H1 (cell line): ENCODE measurements at regions not wholly inside any gene's neighbourhood (a gene's known extent, or its start where the extent isn't known, plus 50 kb on each side); places are given as distances from the start of the nearest gene placed in this dataset.

Source experiments
- CTCF ChIA-PET: fragments of 300-600 bp; sonication (Branson Sonifier 250); formaldehyde crosslinking; loops from one replicate; lab custom pipeline; 2021; ENCODE audit not compliant: partially characterized antibody; lab: Charles Lee
- POLR2A ChIA-PET: fragments of 300-600 bp; sonication (Branson Sonifier 250); formaldehyde crosslinking; loops from one replicate; lab custom pipeline; 2021; ENCODE audit warnings: inconsistent platforms; ENCODE audit not compliant: partially characterized antibody; lab: Charles Lee
- DNase-seq, 2 experiments: peaks; one replicate each; pipeline versions ENCODE4 v3.0.0 to v3.0.0-alpha.2; 2010 to 2022; ENCODE audit warnings: low spot score in 2 of 2, low read depth in 1 of 2, mixed read lengths in 1 of 2
- FAIRE-seq: peaks from 2 replicates; lab custom pipeline; 2011; peaks lifted over from hg19 to GRCh38; lab: Jason Lieb, UNC
- H2AFZ ChIP-seq: 2 replicates; pipeline ENCODE4 v1.8.1; 2012; ENCODE audit warnings: low read length, inconsistent platforms
- H2AK5ac ChIP-seq: 2 replicates; pipeline ENCODE4 v1.6.1; 2013; ENCODE audit warnings: low read depth, low read length
- H2BK120ac ChIP-seq: replicated peaks from 2 replicates; pipeline ENCODE3; 2013; ENCODE audit warnings: low read depth, low read length, inconsistent platforms
- H2BK12ac ChIP-seq: 2 replicates; pipeline ENCODE4 v1.6.1; 2013; ENCODE audit warnings: low read depth, low read length
- H2BK15ac ChIP-seq: 2 replicates; pipeline ENCODE4 v1.6.1; 2013; ENCODE audit warnings: low read length
- H2BK20ac ChIP-seq: 2 replicates; pipeline ENCODE4 v1.6.1; 2013; ENCODE audit warnings: low read length
- H2BK5ac ChIP-seq: 2 replicates; pipeline ENCODE4 v1.6.1; 2013; ENCODE audit warnings: low read depth, low read length
- H3K14ac ChIP-seq: 2 replicates; pipeline ENCODE4 v1.6.1; 2013; ENCODE audit warnings: inconsistent platforms; ENCODE audit not compliant: insufficient read length
- H3K18ac ChIP-seq: 2 replicates; pipeline ENCODE4 v1.6.1; 2013; ENCODE audit warnings: low read length; ENCODE audit errors: extremely low read depth
- H3K23ac ChIP-seq: 2 replicates; pipeline ENCODE4 v1.6.1; 2013; ENCODE audit warnings: inconsistent platforms; ENCODE audit not compliant: insufficient read length
- H3K23me2 ChIP-seq: 2 replicates; pipeline ENCODE4 v1.6.1; 2013; ENCODE audit warnings: low read depth, low read length
- H3K27ac ChIP-seq: 2 replicates; pipeline ENCODE4 v1.6.1; 2011; ENCODE audit warnings: low read depth, low read length, inconsistent platforms
- H3K27me3 ChIP-seq, 4 experiments: replicated peaks in 1 of 4; 1 replicate in 1 of 4; 2 replicates in 3 of 4; pipeline versions ENCODE4 v1.6.1 to v1.8.1; 2011 to 2013; ENCODE audit warnings: low read length in 3 of 4, mild to moderate bottlenecking in 3 of 4, inconsistent platforms in 2 of 4, mixed read lengths in 2 of 4, moderate library complexity in 1 of 4; ENCODE audit not compliant: control insufficient read depth in 3 of 4, insufficient read depth in 3 of 4; ENCODE audit errors: extremely low read depth in 1 of 4
- H3K36me3 ChIP-seq, 4 experiments: 2 replicates each; pipeline versions ENCODE4 v1.6.1 to v1.8.1; 2011 to 2013; ENCODE audit warnings: mild to moderate bottlenecking in 4 of 4, low read length in 3 of 4, moderate library complexity in 2 of 4, control low read depth in 1 of 4, inconsistent platforms in 1 of 4; ENCODE audit not compliant: insufficient read depth in 4 of 4, control insufficient read depth in 2 of 4
- H3K4ac ChIP-seq: replicated peaks from 2 replicates; pipeline ENCODE3; 2013; ENCODE audit warnings: low read length, low read depth, mixed read lengths, inconsistent platforms; ENCODE audit not compliant: insufficient read length
- H3K4me1 ChIP-seq, 4 experiments: replicated peaks in 1 of 4; 1 replicate in 1 of 4; 2 replicates in 3 of 4; pipeline versions ENCODE4 v1.6.1 to v1.8.1; 2011 to 2013; ENCODE audit warnings: low read length in 3 of 4, inconsistent platforms in 2 of 4, mixed read lengths in 1 of 4; ENCODE audit not compliant: insufficient read depth in 4 of 4, control insufficient read depth in 3 of 4
- H3K4me2 ChIP-seq, 2 experiments: 2 replicates each; pipeline versions ENCODE4 v1.6.1 to v1.8.1; 2011 to 2013; ENCODE audit warnings: low read depth in 2 of 2, low read length in 2 of 2, control low read depth in 1 of 2, inconsistent platforms in 1 of 2, mild to moderate bottlenecking in 1 of 2; ENCODE audit not compliant: insufficient read depth in 1 of 2
- H3K4me3 ChIP-seq, 4 experiments: fragments of 200-600, 300-600 bp in 1 of 4; sonication (generic), shearing (Covaris generic), sonication (Bioruptor Twin) in 1 of 4; 2 replicates each; pipeline versions ENCODE4 v1.5.1 to v1.8.1; 2011 to 2016; ENCODE audit warnings: low read length in 4 of 4, low read depth in 3 of 4, control low read depth in 2 of 4, inconsistent platforms in 2 of 4, mild to moderate bottlenecking in 2 of 4, mixed read lengths in 1 of 4, moderate library complexity in 1 of 4; ENCODE audit not compliant: insufficient read depth in 2 of 4; ENCODE audit errors: extremely low read depth in 1 of 4
- H3K56ac ChIP-seq: replicated peaks from 2 replicates; pipeline ENCODE3; 2013; ENCODE audit warnings: low read depth, mild to moderate bottlenecking, mixed read lengths, low read length, inconsistent platforms; ENCODE audit not compliant: insufficient read length
- H3K79me1 ChIP-seq: 2 replicates; pipeline ENCODE4 v1.6.1; 2013; ENCODE audit warnings: low read depth, low read length, control low read depth
- H3K79me2 ChIP-seq, 2 experiments: 2 replicates each; pipeline versions ENCODE4 v1.6.1 to v1.8.1; 2012 to 2013; ENCODE audit warnings: low read length in 2 of 2, mild to moderate bottlenecking in 2 of 2, inconsistent platforms in 1 of 2; ENCODE audit not compliant: insufficient read depth in 2 of 2, control insufficient read depth in 1 of 2
- H3K9ac ChIP-seq, 4 experiments: replicated peaks in 1 of 4; 1 replicate in 1 of 4; 2 replicates in 3 of 4; pipeline versions ENCODE4 v1.6.1 to v1.8.1; 2011 to 2013; ENCODE audit warnings: low read depth in 3 of 4, low read length in 3 of 4, control low read depth in 2 of 4, mild to moderate bottlenecking in 2 of 4, moderate library complexity in 2 of 4, inconsistent platforms in 1 of 4; ENCODE audit errors: extremely low read depth in 1 of 4
- H3K9me3 ChIP-seq, 2 experiments: 2 replicates each; pipeline versions ENCODE4 v1.6.1 to v1.8.1; 2012 to 2013; ENCODE audit warnings: mild to moderate bottlenecking in 2 of 2, moderate library complexity in 2 of 2, control low read depth in 1 of 2, inconsistent platforms in 1 of 2, low read depth in 1 of 2, low read length in 1 of 2, mixed read lengths in 1 of 2; ENCODE audit not compliant: insufficient read depth in 2 of 2
- H4K20me1 ChIP-seq, 2 experiments: replicated peaks in 1 of 2; 2 replicates each; pipeline versions ENCODE3 to v1.8.1; 2011 to 2013; ENCODE audit warnings: inconsistent platforms in 2 of 2, low read length in 2 of 2, mild to moderate bottlenecking in 1 of 2; ENCODE audit not compliant: insufficient read depth in 2 of 2, control insufficient read depth in 1 of 2
- H4K5ac ChIP-seq: 2 replicates; pipeline ENCODE4 v1.6.1; 2013; ENCODE audit warnings: low read length, low read depth, mixed read lengths, inconsistent platforms; ENCODE audit not compliant: insufficient read length
- H4K8ac ChIP-seq: 2 replicates; pipeline ENCODE4 v1.8.0; 2013; ENCODE audit warnings: mild to moderate bottlenecking, moderate library complexity, low read length, inconsistent platforms; ENCODE audit not compliant: insufficient read depth; ENCODE audit errors: extremely low read depth
- H4K91ac ChIP-seq: replicated peaks from 2 replicates; pipeline ENCODE3; 2013; ENCODE audit warnings: low read length, mixed read lengths, inconsistent platforms; ENCODE audit not compliant: insufficient read length
- CHD1 ChIP-seq: IDR thresholded peaks from 2 replicates; pipeline ENCODE4 v1.6.1; 2012; ENCODE audit warnings: low read depth, low read length, improper control_type of control experiment
- KDM5A ChIP-seq: fragments of 200-600 bp; IDR thresholded peaks from 2 replicates; pipeline ENCODE4 v1.7.1; 2012; ENCODE audit warnings: mild to moderate bottlenecking, low read length, inconsistent platforms, mixed read lengths
- NRF1 ChIP-seq: IDR thresholded peaks from 2 replicates; pipeline ENCODE4 v1.6.1; 2011; ENCODE audit warnings: mild to moderate bottlenecking, low read depth, low read length, improper control_type of control experiment
- TCF12 ChIP-seq: IDR thresholded peaks from 2 replicates; pipeline ENCODE4 v1.6.1; 2011; ENCODE audit warnings: low read depth, mild to moderate bottlenecking, low read length
- WGBS, 2 experiments: shearing (Covaris generic) in 1 of 2; methylation state at CpG; one replicate each; pipeline versions ENCODE4 v1.1.6 to v1.1.7; 2013 to 2015; ENCODE audit warnings: low lambda C conversion rate in 2 of 2, mixed read lengths in 2 of 2, inconsistent platforms in 1 of 2, low coverage in 1 of 2, missing lambda C conversion rate in 1 of 2; ENCODE audit not compliant: insufficient replicate concordance in 2 of 2, insufficient coverage in 1 of 2, insufficient read length in 1 of 2; ENCODE audit errors: extremely low coverage in 1 of 2, missing lambda C conversion rate in 1 of 2; 5-methylcytosine and 5-hydroxymethylcytosine counted together
- TF ChIP-seq, protein P1 (sequence below): IDR thresholded peaks from 2 replicates; pipeline ENCODE4 v1.6.1; 2012; ENCODE audit warnings: low read length, inconsistent platforms

DNA sequence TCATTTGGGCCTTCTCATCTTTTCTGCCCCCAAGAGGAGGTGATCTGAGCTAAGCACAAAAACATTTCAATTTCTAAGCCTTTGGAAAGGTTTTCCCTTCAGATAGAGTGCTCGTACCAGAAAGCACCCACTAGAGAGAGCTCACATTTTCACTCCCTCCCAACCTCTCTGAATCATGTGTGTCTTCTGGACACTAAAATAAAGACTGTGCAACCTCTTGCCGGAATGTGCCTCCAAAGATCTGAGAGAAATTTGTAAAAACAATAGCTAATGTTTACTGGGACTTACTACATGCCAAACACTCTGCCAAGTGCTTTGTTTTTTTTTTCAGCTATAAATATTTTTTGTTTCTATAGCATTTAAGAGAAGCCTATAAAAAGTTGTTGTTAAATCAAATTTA, 120.6 kb upstream of the LNX1 start:
- 86% methylated on average over 2 of the region's 2 CpGs; no CpG with 5 or more reads in 1 of the 2 experiments for WGBS, 2 experiments
- TF ChIP-seq, protein P1, sequence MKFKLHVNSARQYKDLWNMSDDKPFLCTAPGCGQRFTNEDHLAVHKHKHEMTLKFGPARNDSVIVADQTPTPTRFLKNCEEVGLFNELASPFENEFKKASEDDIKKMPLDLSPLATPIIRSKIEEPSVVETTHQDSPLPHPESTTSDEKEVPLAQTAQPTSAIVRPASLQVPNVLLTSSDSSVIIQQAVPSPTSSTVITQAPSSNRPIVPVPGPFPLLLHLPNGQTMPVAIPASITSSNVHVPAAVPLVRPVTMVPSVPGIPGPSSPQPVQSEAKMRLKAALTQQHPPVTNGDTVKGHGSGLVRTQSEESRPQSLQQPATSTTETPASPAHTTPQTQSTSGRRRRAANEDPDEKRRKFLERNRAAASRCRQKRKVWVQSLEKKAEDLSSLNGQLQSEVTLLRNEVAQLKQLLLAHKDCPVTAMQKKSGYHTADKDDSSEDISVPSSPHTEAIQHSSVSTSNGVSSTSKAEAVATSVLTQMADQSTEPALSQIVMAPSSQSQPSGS, result no peak
- TF ChIP-seq NRF1 (no peak), TCF12 (no peak), KDM5A (no peak), CHD1 (no peak)
- Histone ChIP-seq H2BK20ac (no peak overlapping the region), H3K14ac (no peak overlapping the region), H4K5ac (no peak overlapping the region), H2BK12ac (no peak overlapping the region), H2BK5ac (no peak overlapping the region), H3K4me1 (no peaks in the 10 kb centered on the region), H3K79me1 (no peaks in the 10 kb centered on the region), H3K23me2 (no peaks in the 10 kb centered on the region), H3K56ac (no peak overlapping the region), H4K8ac (peak overlapping the region; percentile 45; the same call in 1 of the 2 replicates), H3K4me3 (no peak overlapping the region), H3K9me3 (no peaks in the 10 kb centered on the region), H2AK5ac (no peak overlapping the region), H2AFZ (no peak overlapping the region), H3K9ac (no peak overlapping the region), H3K4ac (no peak overlapping the region), H4K20me1 (no peaks in the 10 kb centered on the region), H3K4me2 (no peak overlapping the region), H2BK120ac (no peak overlapping the region), H3K27ac (no peak overlapping the region), H2BK15ac (no peak overlapping the region), H4K91ac (no peak overlapping the region), H3K36me3 (no peaks in the 10 kb centered on the region), H3K27me3 (no peaks in the 10 kb centered on the region), H3K79me2 (no peaks in the 10 kb centered on the region), H3K18ac (no peak overlapping the region), H3K23ac (no peak overlapping the region)
- DNase-seq (no peak), FAIRE-seq (no peak)
- ChIA-PET CTCF (interaction anchor here (0.8 to 2.0 kb wide), 9 partner anchors 9 to 696 kb away, joined by 3 to 8 read pairs (median 3); partner anchors contain the start of gene PDGFRA), POLR2A (interaction anchor here (1.1 kb wide), 1 partner anchor 9 kb away, joined by 3 read pairs; no protein-coding TSS in a partner anchor)
